Activated naive CD8-positive, alpha-beta T cell (primary cell): ENCODE measurements at regions not wholly inside any gene's neighbourhood (a gene's known extent, or its start where the extent isn't known, plus 50 kb on each side); places are given as distances from the start of the nearest gene placed in this dataset.

ENCODE experiments used
- H3K27ac Mint-ChIP-seq: one replicate; pipeline ENCODE4 v1.8.0; 2021; ENCODE audit warnings: mixed read lengths
- H3K27me3 Mint-ChIP-seq: one replicate; pipeline ENCODE4 v1.8.0; 2021; ENCODE audit warnings: mixed read lengths
- H3K36me3 Mint-ChIP-seq: one replicate; pipeline ENCODE4 v1.8.0; 2021; ENCODE audit warnings: mixed read lengths
- H3K4me1 Mint-ChIP-seq: one replicate; pipeline ENCODE4 v1.8.0; 2021; ENCODE audit warnings: low read depth, mixed read lengths
- H3K4me3 Mint-ChIP-seq: one replicate; pipeline ENCODE4 v1.8.0; 2021; ENCODE audit warnings: mild to moderate bottlenecking, mixed read lengths
- H3K9me3 Mint-ChIP-seq: one replicate; pipeline ENCODE4 v1.8.0; 2021; ENCODE audit warnings: low read depth, mixed read lengths

DNA sequence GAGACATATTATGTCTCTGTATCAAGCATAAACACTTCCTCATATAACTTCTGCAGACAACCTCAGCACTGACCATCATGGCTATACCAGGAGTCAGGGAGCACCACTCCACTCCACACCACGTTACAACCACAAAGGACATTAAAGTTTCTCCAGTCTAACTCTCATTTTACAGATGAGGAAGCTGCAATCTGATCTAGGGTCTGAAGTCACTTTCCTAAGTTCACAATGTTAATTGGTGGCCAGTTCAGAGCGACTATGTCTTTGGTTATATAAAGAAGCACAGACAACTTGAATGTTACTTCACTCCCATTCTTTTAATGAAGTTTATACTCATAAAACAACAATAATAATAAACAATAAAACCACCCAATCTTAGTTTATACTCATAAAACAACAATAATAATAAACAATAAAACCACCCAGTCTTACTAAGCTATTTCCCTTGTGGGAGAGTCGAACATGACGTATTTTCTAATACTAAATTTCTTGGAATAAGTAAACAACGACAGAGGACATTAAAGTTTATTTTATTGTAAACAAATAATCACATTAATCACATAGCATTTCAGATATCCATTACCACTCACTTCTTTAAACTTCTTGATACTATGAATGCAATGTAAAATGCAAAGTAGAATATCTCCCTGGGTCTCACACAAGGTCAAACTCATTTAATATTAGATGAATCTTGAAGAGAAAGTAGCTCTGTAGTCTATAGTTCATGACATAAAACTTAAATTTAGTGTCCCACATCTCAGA lies 72.4 kb upstream of the SSTR1 start:
- peaks cover 3% of the 10 kb centered on the region for H3K4me1 Mint-ChIP-seq
- H3K27me3 Mint-ChIP-seq: no peaks in the 10 kb centered on the region
- H3K9me3 Mint-ChIP-seq: no peaks in the 10 kb centered on the region
- no peak overlapping the region for H3K4me3 Mint-ChIP-seq
- peaks cover 2% of the 10 kb centered on the region for H3K36me3 Mint-ChIP-seq
- H3K27ac Mint-ChIP-seq: no peak overlapping the region

- no peaks in the 10 kb centered on the region for H3K9me3 Mint-ChIP-seq
- no peak overlapping the region for H3K4me3 Mint-ChIP-seq
- H3K27ac Mint-ChIP-seq: no peak overlapping the region
- H3K27me3 Mint-ChIP-seq: no peaks in the 10 kb centered on the region
- H3K36me3 Mint-ChIP-seq: no peaks in the 10 kb centered on the region
- H3K4me1 Mint-ChIP-seq: no peaks in the 10 kb centered on the region
Measured at GRCh38 chr14:38137005-38137404, 70.7 kb upstream of the SSTR1 start.

DNA sequence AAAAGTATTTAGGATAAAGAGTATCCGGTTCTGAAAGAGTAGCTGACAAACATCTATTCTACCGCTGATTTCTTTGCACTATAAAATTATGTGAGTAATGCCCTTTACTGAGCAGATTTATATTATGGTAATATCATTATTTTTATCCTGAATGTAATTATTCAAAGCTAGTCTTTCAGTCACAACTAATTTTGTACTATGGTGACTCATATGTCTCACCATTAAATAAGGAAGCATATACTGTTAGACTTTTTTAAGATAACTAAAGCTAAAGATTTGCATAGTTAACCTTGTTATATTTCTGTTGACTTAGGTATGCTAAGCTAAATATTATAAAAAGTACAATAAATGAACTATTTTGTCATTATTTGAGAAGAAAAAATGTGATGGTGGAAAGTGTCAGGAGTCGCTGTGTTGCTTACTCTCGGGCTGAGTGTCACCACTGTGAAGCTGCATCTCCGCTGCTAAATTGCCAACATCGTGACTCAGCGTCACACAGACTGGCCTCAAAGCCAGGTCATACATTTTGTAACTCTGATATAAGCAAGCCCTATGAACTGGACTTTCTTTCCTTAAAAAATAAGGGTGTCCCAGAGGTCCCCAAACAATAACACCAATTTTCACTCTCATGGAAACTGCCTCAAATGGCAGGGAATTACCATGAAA lies 69.1 kb upstream of the SSTR1 start:
- no peaks in the 10 kb centered on the region for H3K27me3 Mint-ChIP-seq
- no peaks in the 10 kb centered on the region for H3K36me3 Mint-ChIP-seq
- H3K4me3 Mint-ChIP-seq: no peak overlapping the region
- no peak overlapping the region for H3K27ac Mint-ChIP-seq
- no peaks in the 10 kb centered on the region for H3K9me3 Mint-ChIP-seq
- no peaks in the 10 kb centered on the region for H3K4me1 Mint-ChIP-seq

DNA sequence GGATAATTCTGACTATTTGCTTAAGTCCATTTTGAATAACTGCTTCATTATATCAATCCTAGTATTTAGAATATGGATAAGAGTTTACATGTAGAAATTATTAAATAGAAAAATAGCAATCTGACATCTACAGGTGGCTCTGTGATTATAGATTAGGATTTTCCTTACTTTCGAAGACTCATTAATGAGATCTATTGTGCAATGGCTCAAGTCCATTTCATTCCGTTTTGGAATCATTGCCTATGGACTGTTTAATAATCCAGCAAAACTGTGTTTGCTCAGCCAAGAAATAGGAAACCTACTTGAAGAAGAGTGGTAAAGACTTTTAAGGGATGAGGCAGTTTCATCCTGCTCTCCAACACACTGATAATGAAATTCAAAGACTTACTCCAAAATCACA lies 67.8 kb upstream of the SSTR1 start:
- no peak overlapping the region for H3K27ac Mint-ChIP-seq
- H3K4me1 Mint-ChIP-seq: no peaks in the 10 kb centered on the region
- H3K36me3 Mint-ChIP-seq: no peaks in the 10 kb centered on the region
- H3K4me3 Mint-ChIP-seq: no peak overlapping the region
- H3K27me3 Mint-ChIP-seq: no peaks in the 10 kb centered on the region
- no peaks in the 10 kb centered on the region for H3K9me3 Mint-ChIP-seq

DNA sequence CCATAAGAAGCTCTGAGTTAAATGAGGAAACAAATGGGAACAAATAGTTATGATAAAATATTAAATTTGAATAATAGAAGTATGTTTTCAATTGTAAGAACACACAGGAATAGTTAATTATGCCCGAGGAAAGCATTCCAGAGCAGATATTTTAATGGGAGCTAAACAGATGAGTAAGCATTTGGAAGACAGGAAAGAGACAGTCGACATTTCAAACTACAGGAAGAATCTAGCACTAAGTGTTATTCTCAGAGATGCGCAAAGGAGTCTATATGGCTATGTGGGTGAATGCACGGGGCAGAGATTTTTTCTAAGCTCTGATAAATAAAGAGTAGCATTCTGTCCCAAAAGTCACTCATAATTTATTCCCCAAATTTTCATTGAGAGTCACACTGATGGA lies 64.5 kb upstream of the SSTR1 start:
- no peak overlapping the region for H3K4me3 Mint-ChIP-seq
- no peaks in the 10 kb centered on the region for H3K36me3 Mint-ChIP-seq
- no peaks in the 10 kb centered on the region for H3K27me3 Mint-ChIP-seq
- no peaks in the 10 kb centered on the region for H3K4me1 Mint-ChIP-seq
- no peaks in the 10 kb centered on the region for H3K9me3 Mint-ChIP-seq
- H3K27ac Mint-ChIP-seq: no peak overlapping the region

GRCh38 chr14:38143659-38144505 lies 63.8 kb upstream of the SSTR1 start:
- Mint-ChIP-seq H3K4me1 (no peaks in the 10 kb centered on the region), H3K4me3 (no peak overlapping the region), H3K27ac (no peak overlapping the region), H3K27me3 (no peaks in the 10 kb centered on the region), H3K9me3 (no peaks in the 10 kb centered on the region), H3K36me3 (no peaks in the 10 kb centered on the region)

GRCh38 chr14:38145142-38145541 lies 62.6 kb upstream of the SSTR1 start:
- no peaks in the 10 kb centered on the region for H3K36me3 Mint-ChIP-seq
- H3K4me3 Mint-ChIP-seq: no peak overlapping the region
- no peak overlapping the region for H3K27ac Mint-ChIP-seq
- no peaks in the 10 kb centered on the region for H3K4me1 Mint-ChIP-seq
- H3K9me3 Mint-ChIP-seq: no peaks in the 10 kb centered on the region
- no peaks in the 10 kb centered on the region for H3K27me3 Mint-ChIP-seq

DNA sequence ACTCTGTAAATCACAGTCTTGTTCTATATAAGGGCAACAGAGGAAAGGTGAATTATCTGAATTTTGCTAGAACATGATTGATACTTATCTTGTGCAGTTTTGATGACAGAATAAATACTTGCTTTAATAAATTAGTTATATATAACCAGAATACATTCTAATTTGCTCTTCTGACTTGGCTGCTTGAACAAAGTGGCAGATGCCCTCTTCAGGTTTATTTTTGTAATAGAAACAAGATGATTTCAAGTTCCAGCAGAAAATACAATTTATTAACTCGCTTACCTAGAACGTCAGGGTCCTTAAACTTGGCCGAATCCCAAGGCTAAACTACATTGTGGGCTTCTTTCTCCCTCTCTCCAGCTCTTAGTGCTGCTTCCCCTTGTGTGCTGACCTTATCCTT lies 57.6 kb upstream of the SSTR1 start:
- no peak overlapping the region for H3K27ac Mint-ChIP-seq

More for the DNA sequence above, 57.6 kb upstream of the SSTR1 start:
- Mint-ChIP-seq H3K4me1 (no peaks in the 10 kb centered on the region), H3K27me3 (no peaks in the 10 kb centered on the region), H3K36me3 (no peaks in the 10 kb centered on the region), H3K9me3 (no peaks in the 10 kb centered on the region), H3K4me3 (no peak overlapping the region)
